ENCODE measurements at regions not wholly inside any gene's neighbourhood (a gene's known extent, or its start where the extent isn't known, plus 50 kb on each side); places are given as distances from the start of the nearest gene placed in this dataset.

DNA sequence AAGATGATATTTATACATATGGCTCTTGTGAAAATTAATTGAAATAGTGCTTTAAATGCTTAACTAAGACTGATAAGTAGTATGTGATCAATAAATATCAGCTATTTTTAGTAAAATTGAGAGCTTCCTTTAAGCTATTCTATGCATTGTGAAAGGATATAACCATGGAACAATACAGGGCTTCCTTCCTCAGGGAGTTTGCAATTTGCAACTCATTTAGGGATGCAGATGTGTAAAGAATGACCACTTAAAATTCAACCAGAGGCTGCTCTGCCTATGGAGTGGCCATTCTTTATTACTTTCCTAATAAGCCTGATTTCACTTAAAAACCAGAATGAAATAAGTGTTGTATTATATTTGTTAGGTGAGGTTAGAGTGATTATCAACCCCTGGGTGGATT, 103.2 kb upstream of the PRICKLE1 start:
- TF ChIP-seq, protein P1, sequence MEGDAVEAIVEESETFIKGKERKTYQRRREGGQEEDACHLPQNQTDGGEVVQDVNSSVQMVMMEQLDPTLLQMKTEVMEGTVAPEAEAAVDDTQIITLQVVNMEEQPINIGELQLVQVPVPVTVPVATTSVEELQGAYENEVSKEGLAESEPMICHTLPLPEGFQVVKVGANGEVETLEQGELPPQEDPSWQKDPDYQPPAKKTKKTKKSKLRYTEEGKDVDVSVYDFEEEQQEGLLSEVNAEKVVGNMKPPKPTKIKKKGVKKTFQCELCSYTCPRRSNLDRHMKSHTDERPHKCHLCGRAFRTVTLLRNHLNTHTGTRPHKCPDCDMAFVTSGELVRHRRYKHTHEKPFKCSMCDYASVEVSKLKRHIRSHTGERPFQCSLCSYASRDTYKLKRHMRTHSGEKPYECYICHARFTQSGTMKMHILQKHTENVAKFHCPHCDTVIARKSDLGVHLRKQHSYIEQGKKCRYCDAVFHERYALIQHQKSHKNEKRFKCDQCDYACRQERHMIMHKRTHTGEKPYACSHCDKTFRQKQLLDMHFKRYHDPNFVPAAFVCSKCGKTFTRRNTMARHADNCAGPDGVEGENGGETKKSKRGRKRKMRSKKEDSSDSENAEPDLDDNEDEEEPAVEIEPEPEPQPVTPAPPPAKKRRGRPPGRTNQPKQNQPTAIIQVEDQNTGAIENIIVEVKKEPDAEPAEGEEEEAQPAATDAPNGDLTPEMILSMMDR (conservative IDR thresholded peaks at IDR 0.05; ENCODE audit: low read depth, low read length), result no peak
- TF ChIP-seq EZH2 (IDR thresholded peaks at IDR 0.05; ENCODE audit: low read length, unreplicated experiment) (no peak), EZH2phosphoT487 (IDR thresholded peaks at IDR 0.05; ENCODE audit: borderline replicate concordance, low read length) (no peak)

Data from PC-3 (cell line).